Neural cell (in vitro differentiated cells): ENCODE measurements at regions not wholly inside any gene's neighbourhood (a gene's known extent, or its start where the extent isn't known, plus 50 kb on each side); places are given as distances from the start of the nearest gene placed in this dataset.

Experiments
- CTCF ChIP-seq: fragments of 450-650 bp; IDR thresholded peaks from 2 replicates; pipeline ENCODE4 v1.5.1; 2014; ENCODE audit warnings: antibody characterized with exemption, mild to moderate bottlenecking, moderate library complexity; ENCODE audit not compliant: poor library complexity, severe bottlenecking
- EP300 ChIP-seq: fragments of 450-650 bp; conservative IDR thresholded peaks from 2 replicates; pipeline ENCODE4 v1.6.1; 2014; ENCODE audit warnings: antibody characterized with exemption, mild to moderate bottlenecking, moderate library complexity; ENCODE audit not compliant: poor library complexity, severe bottlenecking
- EZH2 ChIP-seq: fragments of 200-600, 300-800 bp; shearing (Covaris generic), sonication (generic); IDR thresholded peaks from 2 replicates; pipeline ENCODE4 v1.6.1; 2014; ENCODE audit warnings: antibody characterized with exemption, low read length, borderline replicate concordance, mild to moderate bottlenecking; ENCODE audit not compliant: insufficient read depth, poor library complexity, severe bottlenecking
- MXI1 ChIP-seq: fragments of 450-650 bp; conservative IDR thresholded peaks from 2 replicates; pipeline ENCODE4 v1.6.1; 2014; ENCODE audit warnings: antibody characterized with exemption, mild to moderate bottlenecking; ENCODE audit not compliant: poor library complexity, severe bottlenecking
- POLR2AphosphoS5 ChIP-seq: IDR thresholded peaks from 2 replicates; pipeline ENCODE4 v1.6.1; 2012
- RAD21 ChIP-seq: fragments of 450-650 bp; conservative IDR thresholded peaks from 2 replicates; pipeline ENCODE4 v1.6.1; 2014; ENCODE audit warnings: antibody characterized with exemption, mild to moderate bottlenecking, moderate library complexity
- SMC3 ChIP-seq: fragments of 450-650 bp; conservative IDR thresholded peaks from 2 replicates; pipeline ENCODE4 v1.6.1; 2014; ENCODE audit warnings: antibody characterized with exemption, mild to moderate bottlenecking, moderate library complexity; ENCODE audit not compliant: poor library complexity
- TAF1 ChIP-seq: IDR thresholded peaks from 2 replicates; pipeline ENCODE4 v1.6.1; 2012; ENCODE audit warnings: low read depth

DNA sequence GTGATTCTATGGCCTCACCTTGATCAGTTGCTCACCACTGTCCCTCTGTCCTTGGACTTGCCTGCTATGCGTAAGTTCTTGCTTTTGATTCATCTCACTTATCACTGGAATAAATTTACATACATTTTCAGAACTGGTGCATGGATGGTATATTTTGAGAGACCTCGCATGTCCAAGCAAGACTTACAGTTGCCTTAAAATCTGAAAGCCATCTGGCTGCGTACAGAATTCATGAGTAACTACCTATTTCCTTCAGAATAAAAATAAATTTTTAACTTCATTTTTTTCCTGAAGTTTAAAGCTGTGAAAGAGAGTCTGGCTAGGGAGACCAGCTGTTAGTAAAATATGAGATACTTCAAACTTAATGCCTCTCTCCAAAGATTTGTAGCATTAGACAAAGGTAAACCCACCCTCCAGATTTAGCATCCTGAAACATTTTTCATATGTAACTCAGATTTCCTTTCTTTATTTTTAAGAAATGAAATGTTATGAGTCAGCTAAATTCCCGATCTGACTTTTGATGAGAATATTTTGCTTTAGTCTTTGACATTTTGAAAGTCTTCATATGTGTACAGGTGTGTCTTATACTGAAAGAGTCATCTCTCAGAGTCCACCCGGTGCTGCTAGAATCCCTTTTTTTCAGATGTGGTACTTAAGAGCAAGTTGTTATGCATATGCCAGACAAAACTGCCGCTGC lies 136.4 kb upstream of the CELF2 start:
- no peak for TF ChIP-seq CTCF
- TF ChIP-seq EZH2: no peak
- no peak for TF ChIP-seq SMC3
- TF ChIP-seq TAF1: no peak
- TF ChIP-seq POLR2AphosphoS5: no peak
- TF ChIP-seq EP300: no peak
- no peak for TF ChIP-seq RAD21
- TF ChIP-seq MXI1: no peak
